ENCODE measurements at regions not wholly inside any gene's neighbourhood (a gene's known extent, or its start where the extent isn't known, plus 50 kb on each side); places are given as distances from the start of the nearest gene placed in this dataset.
"Not testable (repeated sequence)": the region's sequence is repeated elsewhere in the genome, so short reads cannot be mapped to it uniquely, and the experiment has no call there.

DNA sequence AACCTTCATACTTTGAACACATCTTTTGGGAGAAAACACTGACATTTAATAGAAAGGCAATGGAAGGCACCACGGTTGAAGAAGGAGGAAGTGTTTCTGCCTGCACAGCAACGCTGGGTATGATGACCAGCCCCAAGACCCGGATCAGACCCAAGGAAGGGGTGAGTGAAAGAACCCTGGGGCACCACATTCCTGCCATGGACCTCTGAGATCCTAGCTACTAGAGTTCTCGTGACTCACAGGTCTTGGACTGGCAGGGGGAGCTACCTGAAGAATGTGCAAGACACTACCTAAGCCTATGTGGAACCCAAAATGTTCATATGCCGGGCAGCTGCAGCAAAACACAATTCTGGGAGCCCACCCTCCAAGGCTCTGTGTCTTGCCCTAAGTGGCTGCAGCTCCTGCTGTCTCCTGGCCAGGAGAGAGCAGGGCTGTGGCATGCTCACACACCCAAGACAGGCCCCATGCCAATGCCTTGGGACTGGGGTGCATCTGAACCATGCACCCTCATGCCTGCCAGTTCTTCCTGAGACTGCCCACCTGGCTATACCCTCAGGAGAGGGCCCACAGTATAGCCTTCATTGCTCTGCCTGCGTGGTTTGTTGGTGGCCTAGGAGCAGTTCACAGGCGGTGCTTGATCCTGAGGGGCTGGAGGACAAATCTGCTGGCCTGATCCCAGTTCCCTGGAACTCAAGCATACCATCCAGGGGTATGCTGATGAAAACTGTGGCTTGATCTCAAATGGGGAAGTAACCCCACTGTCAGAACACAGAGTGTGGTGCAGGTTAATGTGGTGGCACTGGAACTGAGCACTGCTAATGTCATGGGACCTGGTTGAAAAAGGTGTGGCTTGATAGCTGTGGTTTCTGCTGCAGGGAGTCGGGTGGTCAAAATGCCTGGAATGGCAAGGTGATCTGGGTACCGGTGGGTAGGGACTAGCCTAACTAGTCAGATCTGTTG is 353.3 kb upstream of the ARHGEF26 start:
- DNase-seq, result no peak

DNA sequence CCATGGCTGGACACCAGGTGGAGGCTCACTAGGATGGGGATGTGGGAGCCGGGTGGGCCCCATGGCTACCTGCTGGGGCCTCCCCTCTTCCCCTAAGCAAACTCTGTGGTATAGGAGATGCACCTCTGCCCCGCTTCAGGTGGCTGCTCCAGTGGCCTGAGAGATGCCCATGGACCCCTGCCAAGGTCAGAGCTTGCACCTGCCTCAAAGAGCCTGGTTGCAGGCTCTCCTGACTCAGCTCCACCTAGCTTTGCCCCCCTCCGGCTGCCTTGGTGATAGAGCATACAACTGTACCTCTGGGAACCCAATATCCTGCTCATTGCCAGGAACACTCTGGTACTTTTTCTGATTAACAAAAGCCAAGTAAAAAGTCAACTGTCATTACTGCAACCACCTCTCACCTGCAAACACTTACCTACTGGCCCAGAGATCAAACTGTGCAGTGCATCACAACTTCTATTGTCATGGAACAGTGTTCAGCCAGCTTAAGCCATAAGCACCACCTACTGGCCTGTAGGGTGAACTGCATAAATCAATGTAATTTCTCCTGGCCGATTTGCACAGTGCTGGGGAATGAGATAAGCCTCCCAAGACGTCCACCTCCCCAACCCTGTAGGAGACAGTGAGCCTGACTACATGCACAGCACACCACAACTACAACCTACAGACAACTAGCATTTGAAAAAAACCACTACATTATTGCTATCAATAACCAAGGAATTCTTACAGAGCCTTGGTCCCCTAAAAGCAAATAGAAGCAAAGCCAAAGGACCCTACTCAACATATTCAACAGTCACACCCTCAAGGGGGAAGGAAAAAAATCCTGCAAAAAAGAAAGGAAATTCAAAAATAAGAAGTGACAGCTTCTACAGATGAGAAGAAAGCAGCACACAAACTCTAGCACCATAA is 352.4 kb upstream of the ARHGEF26 start:
- peak; percentile 53 for DNase-seq

DNA sequence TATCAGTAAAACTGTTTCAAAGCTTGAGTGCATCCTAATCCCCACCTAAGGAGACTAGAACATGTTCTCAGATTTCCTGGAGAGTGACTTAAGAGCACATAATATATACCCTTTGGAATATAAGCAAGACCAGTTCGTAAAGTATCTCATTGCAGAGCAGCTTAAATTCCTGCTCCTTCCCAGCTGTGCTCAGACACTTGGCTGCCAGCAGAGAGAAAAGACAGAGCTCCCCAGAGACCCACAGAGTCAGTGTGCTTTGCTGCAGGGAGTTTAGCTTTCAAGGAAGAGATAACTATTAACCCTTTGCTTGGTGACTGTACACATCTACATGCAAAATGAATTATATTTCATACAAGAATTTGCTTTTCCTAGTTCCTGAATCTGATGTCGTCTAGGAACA is 338.1 kb upstream of the ARHGEF26 start:
- peak; percentile 12 for DNase-seq

DNA sequence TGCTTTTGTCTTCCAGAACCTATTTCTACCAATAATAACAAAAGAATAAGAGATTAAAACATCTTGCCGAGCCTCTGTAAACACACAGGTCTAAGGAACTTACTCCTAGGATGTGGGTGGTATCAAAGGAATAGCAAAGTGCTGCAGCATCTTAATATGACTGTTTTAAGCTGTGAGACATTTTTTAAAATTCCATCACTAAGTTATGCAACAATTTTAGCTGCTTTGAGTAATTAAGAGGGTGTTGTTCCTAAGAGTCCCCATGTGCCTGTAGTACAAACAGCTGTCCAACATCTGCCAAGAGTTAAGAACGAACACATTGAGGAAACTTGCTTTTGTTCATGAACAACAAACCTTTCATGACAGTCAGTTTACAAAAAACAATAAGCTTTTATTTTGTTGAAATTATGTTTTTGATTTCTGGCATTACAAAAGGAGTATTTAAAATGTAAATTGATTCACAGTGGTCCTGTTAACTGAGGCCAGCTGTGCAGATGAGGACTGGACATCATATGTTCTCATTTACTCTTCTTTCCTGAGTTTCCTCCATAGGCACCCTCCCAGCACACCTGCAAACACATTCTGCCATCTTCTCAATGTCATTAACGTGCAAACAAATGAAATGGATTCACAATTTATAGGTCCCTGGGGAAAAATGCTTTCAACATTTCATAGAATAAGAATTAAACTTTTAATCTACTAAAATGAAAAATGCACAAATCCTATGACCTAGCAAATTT is 337.3 kb upstream of the ARHGEF26 start:
- DNase-seq, result no peak

DNA sequence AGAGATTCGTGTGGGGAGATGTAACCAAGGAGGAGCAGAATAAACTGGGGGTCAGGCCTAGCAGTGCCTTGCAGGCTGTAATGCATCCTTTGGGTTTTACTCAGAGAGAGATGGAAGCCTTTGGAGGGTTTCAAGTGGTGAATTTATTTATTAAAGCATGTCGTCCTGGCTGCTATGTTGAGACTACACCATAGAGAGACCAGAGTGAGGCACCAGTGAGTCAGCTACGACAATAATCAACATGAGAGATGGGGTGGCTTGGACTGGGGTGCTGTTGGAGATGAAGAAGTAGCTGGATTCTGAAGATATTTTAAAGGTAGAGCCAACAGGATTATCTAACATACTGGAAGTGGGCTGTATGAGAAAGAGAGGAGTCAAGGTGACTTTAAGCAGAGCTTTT is 335.3 kb upstream of the ARHGEF26 start:
- no peak for DNase-seq

DNA sequence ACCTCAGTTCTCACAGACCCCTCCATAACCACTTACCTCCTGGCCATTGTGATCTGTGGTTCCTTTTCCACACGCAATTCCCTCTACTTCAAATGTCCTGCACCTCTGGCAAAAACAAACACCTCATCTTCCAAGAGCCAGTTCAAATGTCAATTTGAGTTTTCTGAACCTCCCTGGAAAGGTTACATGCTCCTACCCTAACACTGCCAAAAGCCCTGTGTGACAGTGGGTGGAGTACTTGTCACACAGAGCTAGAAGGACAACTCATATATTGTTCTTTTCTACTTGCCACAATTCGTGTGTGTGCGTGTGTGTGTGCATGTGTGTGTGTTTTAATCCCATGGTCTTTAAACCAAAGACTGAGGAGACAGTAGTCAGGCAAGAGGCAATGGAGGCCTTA is 331.8 kb upstream of the ARHGEF26 start:
- DNase-seq, result no peak

DNA sequence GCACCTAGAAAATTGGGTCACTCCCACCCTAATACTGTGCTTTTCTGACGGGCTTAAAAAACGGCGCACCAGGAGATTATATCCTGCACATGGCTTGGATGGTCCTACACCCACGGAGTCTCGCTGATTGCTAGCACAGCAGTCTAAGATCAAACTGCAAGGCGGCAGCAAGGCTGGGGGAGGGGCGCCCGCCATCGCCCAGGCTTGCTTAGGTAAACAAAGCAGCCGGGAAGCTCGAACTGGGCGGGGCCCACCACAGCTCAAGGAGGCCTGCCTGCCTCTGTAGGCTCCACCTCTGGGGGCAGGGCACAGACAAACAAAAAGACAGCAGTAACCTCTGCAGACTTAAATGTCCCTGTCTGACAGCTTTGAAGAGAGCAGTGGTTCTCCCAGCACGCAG is 324.1 kb upstream of the ARHGEF26 start:
- not testable (repeated sequence) for DNase-seq

DNA sequence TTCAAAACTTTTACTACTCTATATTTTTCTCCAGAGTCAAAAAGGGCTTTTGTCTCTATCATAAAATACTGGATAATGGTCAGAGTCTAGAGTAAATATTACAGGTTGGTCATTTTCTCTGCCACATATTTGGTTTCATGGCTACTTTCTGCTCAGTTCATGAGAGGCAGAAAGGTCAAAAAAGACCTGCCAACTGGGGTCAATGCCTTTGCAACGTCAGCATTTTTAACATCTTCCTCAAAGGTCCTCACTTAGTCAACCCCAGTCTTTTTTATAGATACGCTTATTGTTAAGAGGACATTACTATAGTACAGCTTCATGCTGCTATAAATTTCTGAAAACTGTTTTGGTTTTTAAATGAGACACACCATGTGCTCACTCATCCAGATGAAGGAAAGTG is 312.1 kb upstream of the ARHGEF26 start:
- no peak for DNase-seq

DNA sequence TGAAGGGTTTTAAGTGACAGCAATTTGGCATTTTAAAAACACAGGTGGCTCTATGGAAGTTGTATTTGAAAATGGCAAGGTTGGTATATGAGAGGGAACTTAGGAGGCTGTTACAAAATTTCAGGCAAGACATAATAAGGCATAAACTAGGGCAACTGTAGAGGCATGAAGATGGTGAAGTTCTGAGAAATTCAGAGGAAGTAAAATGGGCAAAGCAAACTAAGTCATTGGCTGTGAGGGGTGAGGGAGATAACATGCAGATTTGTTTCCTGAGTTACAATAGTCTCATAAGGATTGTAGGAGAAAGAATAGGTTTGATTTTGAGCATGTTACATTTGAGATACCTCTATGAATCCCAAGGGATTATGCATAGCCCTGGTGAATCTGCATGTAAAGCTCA is 302.9 kb upstream of the ARHGEF26 start:
- DNase-seq, result no peak

DNA sequence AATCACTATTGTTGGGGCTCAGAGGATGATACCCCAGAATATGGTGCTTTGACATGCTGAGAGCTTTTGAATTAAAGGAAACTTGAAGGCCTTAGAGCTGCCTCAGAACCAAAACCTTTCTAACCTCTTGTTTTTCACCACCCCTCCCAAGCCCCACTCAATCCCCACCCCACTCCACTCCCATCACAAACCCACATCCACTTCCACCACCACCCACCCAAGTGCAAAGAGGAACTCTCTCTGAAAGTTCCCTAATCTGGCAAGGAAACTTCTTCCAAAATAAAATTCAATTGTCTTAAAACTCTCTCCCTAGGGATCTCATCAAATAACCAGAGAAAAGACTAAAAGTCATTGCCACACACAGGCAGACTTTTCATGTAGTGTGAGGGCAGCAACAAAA is 301.2 kb upstream of the ARHGEF26 start:
- DNase-seq, result no peak

DNA sequence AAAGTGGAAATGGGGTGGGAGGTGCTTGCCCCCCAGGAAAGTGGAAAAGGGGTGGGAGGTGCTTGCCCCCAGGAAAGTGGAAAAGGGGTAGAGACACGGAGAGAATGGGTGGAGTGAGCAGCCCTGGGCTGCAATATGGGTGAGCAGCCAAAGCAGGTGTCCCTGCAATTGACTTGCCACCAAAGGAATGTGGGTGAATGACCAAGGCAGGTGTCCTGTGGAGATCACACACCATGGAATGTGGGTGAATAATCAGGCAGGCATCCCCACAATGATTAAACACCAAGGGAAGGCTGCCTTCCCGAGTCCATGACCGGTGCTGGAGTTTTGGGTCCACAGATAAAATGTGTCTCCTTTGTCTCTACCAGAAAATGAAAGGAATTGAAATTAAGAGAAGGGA is 292.8 kb upstream of the ARHGEF26 start:
- not testable (repeated sequence) for DNase-seq

DNA sequence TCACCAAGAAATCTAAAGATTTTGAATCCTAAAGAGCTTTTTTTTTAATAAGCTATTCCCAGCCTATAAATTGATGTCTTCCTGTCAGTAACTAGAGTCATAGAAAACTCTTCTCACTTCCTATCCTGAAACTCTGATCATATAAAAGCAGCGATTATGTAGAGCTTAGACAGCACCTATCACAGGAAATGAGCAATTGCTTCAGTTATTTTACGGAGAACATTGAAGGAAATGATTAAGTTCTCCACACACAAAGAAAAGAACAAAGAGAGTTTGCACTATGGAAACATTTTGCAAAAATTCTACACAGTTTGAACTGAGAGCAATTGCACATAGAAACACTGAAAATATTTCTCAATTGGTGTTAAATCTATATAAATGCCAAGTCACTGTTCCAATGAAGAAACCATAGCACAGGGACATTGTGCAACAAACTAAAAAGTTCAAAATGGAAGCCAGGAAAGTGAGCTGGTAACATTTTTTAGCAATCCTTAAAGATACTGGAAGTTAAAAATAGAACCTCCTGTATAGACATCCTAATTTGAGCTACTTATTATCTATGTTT is 291.5 kb upstream of the ARHGEF26 start:
- DNase-seq, result no peak

DNA sequence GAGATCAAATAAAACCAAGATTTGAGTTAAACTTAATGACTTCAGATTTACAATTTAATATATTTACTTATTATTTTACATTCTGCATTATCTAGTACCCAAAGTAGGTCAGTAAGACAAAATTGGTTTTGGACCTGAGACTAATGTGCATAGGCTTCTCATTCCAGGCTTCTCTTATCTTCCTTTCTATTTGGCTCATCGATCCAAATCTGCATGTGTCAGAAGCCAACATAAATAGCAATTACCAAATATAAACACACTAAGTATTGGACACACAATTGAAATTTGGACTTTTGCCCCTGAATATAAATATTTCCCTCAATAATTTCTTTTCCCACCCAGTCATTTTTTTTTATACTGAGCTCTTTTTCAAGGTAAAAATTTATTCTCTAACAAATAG is 290.6 kb upstream of the ARHGEF26 start:
- DNase-seq, result no peak

DNA sequence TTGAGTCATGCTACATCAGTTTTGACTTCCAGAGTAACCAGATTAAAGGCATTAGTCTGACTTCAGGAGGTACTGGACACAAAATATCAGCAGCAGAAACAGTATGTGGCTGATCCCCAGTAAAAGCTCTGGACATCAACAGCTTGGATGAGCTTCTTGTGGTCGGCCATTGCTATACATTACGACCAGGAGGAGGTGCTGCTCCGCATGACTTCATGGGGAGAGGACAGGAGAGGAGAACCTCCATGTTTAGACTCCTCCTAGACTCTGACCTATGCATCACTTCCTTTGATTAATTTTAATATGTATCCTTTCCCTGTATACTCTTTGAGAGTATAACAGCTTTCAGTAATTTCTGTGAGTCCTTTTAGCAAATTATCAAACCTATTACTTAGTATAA is 285.6 kb upstream of the ARHGEF26 start:
- no peak for DNase-seq

DNA sequence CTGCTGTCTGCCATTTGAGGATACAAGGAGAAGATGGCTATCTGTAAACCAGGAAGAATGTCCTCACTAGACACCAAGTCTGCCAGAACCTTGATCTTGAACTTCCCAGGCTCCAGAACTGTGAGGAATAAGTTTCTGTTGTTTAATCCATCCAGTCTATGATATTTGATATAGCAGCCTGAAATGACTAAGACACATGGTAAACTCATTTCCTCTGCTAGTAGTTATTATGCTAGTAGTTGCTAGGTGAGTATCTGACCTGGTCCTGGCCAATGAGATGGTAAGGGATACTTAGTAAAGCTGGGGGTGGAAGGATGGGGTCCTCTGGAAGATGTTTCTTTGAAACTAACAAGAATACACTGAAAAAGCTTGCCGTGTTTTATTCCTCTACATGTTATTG is 280.7 kb upstream of the ARHGEF26 start:
- DNase-seq, result no peak

DNA sequence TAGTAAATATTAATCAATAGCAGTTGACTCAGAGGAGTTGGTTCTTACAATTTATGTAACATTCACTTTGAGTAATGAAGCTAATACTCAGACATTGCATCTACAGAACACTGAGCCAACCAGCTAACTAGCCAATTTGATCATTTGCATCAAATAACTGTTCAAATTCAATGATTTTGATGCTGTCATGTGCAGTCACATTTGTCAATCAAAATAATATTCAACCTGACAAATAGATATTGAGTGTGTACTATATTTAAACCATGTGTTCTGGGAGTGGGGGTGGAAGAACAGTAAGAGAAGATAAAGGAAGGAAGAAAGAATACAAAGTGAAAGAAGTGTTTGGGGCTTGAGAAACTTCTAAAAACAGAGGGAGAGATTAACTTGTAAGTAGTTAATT is 277.2 kb upstream of the ARHGEF26 start:
- DNase-seq, result no peak

DNA sequence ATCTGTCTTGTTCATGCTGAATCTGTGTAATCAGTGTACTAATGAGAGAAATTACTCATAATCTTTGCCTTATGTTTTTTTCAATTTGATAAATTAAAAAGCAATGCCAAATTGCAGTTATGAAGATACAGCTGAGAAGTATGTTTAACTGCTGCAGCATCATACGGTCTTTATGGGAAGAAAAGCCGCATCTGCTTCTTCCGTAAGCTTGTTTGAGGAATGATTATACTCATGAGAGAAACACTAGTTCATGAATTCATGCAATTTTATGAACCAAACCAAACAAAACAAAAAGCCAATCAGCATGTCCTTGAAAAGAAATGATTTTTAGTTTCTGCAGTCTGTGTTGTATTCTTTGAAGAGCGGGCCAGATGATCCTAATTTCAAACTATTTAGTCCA is 275.9 kb upstream of the ARHGEF26 start:
- no peak for DNase-seq

DNA sequence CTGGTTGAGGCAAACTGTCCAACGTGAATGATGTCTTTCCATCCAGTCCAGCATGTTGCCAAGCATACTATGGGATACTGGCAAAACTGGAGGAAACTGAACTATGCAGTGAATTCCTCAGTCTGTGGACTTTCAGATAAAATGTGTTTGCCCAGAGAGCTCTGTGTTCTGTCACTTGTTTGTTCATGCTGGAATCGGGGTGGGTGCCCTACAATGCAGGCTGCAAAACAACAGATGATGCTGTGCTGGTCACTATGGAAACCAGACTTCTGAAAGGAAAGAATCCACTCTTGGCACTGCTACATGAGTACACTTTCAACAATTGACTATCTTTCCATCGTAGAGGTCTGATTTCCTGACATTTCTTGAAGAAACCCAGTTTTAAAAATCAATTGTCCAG is 272.5 kb upstream of the ARHGEF26 start:
- DNase-seq, result peak; percentile 36

DNA sequence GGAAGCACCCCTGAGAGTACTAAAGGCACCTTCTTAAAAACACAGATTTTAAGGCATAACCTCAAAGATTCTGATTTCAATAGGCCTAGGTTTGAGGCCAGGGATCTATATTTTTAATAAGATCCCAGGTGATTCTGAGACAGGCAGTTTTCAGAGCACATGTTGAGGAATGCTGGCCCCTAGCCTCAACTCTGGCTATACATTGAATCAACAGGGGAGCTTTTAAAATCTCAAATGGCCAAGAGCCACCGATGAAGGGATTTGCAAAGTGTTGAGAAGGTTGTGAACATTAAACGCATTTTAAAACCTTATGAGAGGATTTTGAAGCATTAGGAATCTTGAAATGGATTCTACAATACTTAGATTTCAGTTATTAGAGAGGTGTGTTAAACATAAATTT is 268.8 kb upstream of the ARHGEF26 start:
- no peak for DNase-seq

DNA sequence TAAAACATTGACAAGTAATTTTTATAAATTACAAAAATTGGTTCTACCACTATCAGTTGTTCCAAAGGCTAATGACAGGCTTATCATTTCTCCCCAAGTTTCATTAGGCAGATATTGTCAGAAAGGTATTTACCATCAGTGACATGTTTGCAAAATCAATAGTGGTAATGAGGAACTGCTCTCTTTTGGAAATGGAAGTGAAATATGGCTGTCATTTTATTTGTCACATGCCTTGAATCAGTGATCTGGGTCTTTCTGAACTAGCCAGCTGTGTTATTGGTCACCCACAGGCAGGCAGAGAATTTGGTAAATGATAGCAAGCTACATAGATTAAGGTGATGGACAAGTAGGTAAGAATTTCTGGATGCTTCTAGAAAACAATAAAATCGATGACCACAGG is 268.0 kb upstream of the ARHGEF26 start:
- no peak for DNase-seq

DNA sequence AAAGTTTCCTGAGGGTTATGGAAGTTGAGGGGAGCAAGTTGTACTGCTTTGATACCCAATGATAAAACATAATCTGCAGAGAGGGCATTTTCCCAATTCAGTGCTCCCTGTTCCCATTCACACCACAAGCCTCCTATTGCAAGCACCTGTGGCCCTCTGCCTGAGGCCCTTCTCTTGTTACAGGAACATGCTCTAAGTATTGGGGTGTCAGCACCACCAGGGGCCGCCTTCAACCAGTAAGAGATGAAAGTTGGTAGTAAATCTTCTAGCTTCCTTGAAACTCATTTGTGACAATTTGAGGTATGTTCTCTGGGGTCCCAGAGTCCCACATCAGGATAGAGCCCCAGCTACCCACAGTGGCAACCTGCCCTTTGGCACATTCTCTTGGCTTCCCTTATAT is 265.4 kb upstream of the ARHGEF26 start:
- DNase-seq, result no peak

DNA sequence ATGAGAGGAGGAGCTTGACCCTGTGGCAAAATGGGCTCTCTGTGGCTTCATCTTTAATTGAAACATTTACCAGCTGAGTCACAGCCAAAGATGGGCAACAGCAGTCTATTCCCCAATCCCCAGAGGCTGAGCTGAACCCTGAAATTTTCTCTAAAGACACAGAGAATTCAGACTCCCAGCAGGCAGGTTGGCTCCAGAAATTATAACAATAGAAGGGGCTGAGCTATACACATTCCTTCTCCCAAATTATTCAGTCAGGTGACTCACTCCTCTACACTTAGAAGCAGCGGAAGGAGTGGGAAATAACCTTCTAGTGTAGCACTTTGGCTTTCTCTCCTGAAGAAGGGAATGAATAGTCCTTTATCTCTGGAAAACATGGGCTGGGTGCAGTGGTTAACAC is 264.3 kb upstream of the ARHGEF26 start:
- DNase-seq, result no peak

DNA sequence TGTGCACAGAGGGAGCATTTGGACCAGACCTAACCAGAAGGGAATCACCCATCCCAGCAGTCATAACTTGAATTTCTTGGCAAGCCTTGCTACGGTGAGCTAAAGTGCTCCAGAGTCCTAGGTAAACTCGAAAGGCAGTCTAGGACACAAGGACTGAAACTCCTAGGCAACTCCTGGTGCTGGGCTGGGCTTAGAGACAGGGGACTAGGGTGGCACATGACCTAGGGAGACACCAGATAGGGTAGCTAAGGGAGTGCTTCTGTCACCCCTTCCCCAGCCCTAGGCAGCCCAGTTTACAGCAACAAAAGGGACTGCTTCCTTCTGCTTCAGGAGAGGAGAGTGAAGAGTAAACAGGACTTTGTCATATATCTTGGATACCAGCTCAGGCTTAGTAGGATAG is 256.4 kb upstream of the ARHGEF26 start:
- no peak for DNase-seq

Measured in retina (tissue), 1 donor.